Endothelial cell (in vitro differentiated cells): ENCODE measurements at regions not wholly inside any gene's neighbourhood (a gene's known extent, or its start where the extent isn't known, plus 50 kb on each side); places are given as distances from the start of the nearest gene placed in this dataset.

Experiments
- DNase-seq: peaks from one replicate; pipeline ENCODE4 v3.0.0; 2021; ENCODE audit warnings: low spot score
- H3K27ac Mint-ChIP-seq: one replicate; pipeline ENCODE4 v1.8.0; 2021; ENCODE audit warnings: mixed read lengths, inconsistent platforms; ENCODE audit not compliant: unreplicated experiment
- H3K27me3 Mint-ChIP-seq: one replicate; pipeline ENCODE4 v1.8.0; 2021; ENCODE audit warnings: mild to moderate bottlenecking, moderate library complexity, mixed read lengths, inconsistent platforms; ENCODE audit not compliant: unreplicated experiment
- H3K36me3 Mint-ChIP-seq: one replicate; pipeline ENCODE4 v1.8.0; 2021; ENCODE audit warnings: mild to moderate bottlenecking, low read depth, mixed read lengths, inconsistent platforms; ENCODE audit not compliant: unreplicated experiment
- H3K4me1 Mint-ChIP-seq: one replicate; pipeline ENCODE4 v1.8.0; 2021; ENCODE audit warnings: mild to moderate bottlenecking, mixed read lengths, inconsistent platforms; ENCODE audit not compliant: unreplicated experiment
- H3K4me3 Mint-ChIP-seq: one replicate; pipeline ENCODE4 v1.8.0; 2021; ENCODE audit warnings: mild to moderate bottlenecking, mixed read lengths, inconsistent platforms; ENCODE audit not compliant: unreplicated experiment
- H3K9me3 Mint-ChIP-seq: one replicate; pipeline ENCODE4 v1.8.0; 2021; ENCODE audit warnings: mixed read lengths, inconsistent platforms; ENCODE audit not compliant: unreplicated experiment
- TF ChIP-seq, protein P1 (sequence below): fragments of 200-600 bp; sonication (generic); IDR thresholded peaks from one replicate; pipeline ENCODE4 v1.5.0; 2021; ENCODE audit warnings: antibody characterized with exemption; ENCODE audit not compliant: unreplicated experiment

DNA sequence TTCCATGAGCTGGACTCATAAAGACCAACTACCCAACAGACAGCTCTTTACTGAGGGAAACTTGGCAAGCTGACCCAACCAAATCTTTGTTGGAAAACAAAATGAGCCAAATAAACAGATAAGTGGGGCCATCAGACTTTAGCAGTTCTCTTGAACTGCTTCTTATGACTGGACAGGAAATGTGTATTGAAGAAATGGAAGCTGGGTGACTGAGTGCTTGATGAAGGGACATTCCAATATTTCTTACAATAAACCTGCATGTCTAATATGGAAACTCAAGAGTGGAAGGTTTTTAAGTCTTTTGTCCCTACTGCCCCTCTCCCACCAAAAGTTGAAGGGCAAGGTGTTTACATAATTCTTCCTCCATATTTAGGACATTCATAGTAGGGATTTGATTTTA is 218.8 kb upstream of the NR4A3 start:
- H3K27me3 Mint-ChIP-seq, result peaks cover 3% of the 10 kb centered on the region
- H3K27ac Mint-ChIP-seq, result no peak overlapping the region
- DNase-seq, result no peak
- no peaks in the 10 kb centered on the region for H3K4me1 Mint-ChIP-seq
- no peaks in the 10 kb centered on the region for H3K36me3 Mint-ChIP-seq
- H3K9me3 Mint-ChIP-seq, result no peaks in the 10 kb centered on the region
- TF ChIP-seq, protein P1, sequence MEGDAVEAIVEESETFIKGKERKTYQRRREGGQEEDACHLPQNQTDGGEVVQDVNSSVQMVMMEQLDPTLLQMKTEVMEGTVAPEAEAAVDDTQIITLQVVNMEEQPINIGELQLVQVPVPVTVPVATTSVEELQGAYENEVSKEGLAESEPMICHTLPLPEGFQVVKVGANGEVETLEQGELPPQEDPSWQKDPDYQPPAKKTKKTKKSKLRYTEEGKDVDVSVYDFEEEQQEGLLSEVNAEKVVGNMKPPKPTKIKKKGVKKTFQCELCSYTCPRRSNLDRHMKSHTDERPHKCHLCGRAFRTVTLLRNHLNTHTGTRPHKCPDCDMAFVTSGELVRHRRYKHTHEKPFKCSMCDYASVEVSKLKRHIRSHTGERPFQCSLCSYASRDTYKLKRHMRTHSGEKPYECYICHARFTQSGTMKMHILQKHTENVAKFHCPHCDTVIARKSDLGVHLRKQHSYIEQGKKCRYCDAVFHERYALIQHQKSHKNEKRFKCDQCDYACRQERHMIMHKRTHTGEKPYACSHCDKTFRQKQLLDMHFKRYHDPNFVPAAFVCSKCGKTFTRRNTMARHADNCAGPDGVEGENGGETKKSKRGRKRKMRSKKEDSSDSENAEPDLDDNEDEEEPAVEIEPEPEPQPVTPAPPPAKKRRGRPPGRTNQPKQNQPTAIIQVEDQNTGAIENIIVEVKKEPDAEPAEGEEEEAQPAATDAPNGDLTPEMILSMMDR, result no peak
- H3K4me3 Mint-ChIP-seq, result no peak overlapping the region

DNA sequence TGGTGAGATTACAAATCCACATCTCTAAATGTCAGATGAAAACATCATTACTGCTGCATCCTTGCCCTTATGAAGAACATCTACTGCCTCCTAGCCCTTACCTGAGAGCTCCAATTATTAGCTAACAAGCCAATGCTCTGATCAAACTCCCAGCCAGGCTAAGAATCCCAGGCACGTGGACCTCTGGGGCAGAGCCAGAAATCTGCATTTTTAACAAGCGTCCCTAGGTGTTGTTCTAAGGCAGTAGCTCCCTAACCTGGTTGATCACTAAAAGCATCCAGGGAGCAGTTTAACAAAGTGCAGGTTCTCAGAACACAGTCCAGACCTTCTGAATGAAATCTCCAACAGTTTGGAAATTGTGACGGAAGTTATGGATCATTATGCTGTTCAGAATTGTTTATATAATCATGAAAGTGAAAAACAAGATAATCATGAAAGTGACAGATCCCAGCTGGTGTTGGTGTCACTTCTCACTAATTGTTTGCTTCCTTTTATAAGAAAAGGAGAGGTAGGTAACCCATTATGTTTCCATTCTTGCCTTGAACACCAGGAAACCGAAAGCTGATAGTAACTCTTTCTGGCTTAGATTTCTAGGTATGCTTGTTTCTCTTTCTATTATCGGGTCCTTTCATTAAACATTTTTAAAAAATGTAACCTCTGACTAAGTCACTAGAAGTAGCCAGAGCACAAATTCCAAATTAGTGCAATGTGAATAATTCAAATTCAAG is 216.5 kb upstream of the NR4A3 start:
- TF ChIP-seq, protein P1, result no peak
- Mint-ChIP-seq H3K9me3 (no peaks in the 10 kb centered on the region), H3K4me1 (no peaks in the 10 kb centered on the region), H3K4me3 (no peak overlapping the region), H3K36me3 (no peaks in the 10 kb centered on the region), H3K27me3 (peaks cover 3% of the 10 kb centered on the region), H3K27ac (no peak overlapping the region)
- no peak for DNase-seq

DNA sequence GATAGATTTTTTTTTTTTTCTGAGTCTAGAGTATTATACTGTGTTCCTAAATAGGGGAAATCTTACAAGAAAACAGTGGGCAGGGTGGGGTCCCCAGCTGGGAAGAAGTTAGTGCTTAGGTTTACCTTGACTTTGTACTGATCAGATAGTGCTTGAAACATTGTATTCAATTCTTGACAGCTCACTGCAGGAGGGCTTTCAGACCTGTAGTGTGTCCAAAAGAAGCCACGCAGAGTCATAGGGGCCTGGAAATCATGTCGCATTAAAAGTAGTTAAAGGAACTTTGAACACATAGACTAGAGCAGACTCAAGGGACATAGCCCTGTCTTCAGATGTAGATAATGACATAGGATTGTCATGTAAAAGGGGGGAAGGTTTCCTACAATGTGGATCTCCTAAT is 215.4 kb upstream of the NR4A3 start:
- H3K36me3 Mint-ChIP-seq, result no peaks in the 10 kb centered on the region
- no peaks in the 10 kb centered on the region for H3K9me3 Mint-ChIP-seq
- peaks cover 3% of the 10 kb centered on the region for H3K27me3 Mint-ChIP-seq
- H3K4me3 Mint-ChIP-seq, result no peak overlapping the region
- no peaks in the 10 kb centered on the region for H3K4me1 Mint-ChIP-seq
- TF ChIP-seq, protein P1, result no peak
- no peak for DNase-seq
- H3K27ac Mint-ChIP-seq, result no peak overlapping the region

DNA sequence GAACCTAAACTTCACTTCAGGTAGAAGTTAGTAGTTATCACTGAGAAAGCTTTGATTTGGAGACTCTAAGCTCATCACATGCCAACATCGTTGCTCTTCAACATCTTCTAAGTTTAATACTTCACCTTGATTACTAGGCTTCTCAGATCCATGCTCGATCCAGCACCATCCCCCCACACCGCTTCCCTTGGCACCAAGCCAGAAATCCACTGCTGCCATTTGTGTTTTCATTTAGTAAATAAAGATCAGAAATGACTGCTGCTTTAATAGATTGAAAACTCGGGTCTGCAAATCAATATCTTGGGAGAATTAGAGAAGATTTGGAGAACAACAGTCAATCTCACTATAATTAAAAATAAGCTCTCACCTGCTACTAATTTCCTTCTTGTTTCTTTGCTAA is 214.7 kb upstream of the NR4A3 start:
- no peak for DNase-seq
- H3K27ac Mint-ChIP-seq, result no peak overlapping the region
- H3K36me3 Mint-ChIP-seq, result no peaks in the 10 kb centered on the region
- no peak overlapping the region for H3K4me3 Mint-ChIP-seq
- no peaks in the 10 kb centered on the region for H3K4me1 Mint-ChIP-seq
- H3K9me3 Mint-ChIP-seq, result no peaks in the 10 kb centered on the region
- TF ChIP-seq, protein P1, result no peak
- peaks cover 3% of the 10 kb centered on the region for H3K27me3 Mint-ChIP-seq

DNA sequence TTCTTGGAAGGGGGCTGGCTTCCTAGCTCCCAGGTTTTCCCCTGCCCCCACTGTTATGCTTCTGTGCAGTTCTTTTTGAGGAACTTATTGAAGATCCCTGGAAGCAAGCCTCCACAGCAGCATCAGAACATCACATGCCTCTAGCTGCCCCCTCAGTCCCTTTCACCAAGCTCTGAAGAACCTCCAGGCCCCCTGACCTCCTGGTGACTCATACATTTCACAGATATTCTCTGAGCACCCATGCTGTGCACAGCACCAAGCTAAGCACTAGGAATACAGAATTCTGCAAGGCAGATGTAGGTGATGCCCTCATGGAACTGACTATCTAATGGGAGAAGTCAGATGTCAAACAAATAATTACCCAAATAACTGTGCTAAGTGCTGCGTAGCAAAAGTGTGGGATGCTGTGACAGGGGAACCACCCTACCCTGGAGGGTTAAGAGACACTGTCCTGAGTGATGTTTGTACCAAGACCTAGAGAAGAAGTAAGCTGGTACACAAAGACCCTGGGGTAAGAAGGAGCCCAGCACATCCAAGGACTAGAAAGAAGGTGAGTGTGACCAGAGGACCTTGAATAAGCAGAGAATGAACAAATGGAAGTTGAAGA is 213.7 kb upstream of the NR4A3 start:
- DNase-seq, result no peak
- H3K36me3 Mint-ChIP-seq, result no peaks in the 10 kb centered on the region

More for the DNA sequence above, 213.7 kb upstream of the NR4A3 start:
- no peaks in the 10 kb centered on the region for H3K4me1 Mint-ChIP-seq
- TF ChIP-seq, protein P1, result no peak
- no peak overlapping the region for H3K27ac Mint-ChIP-seq
- peaks cover 3% of the 10 kb centered on the region for H3K27me3 Mint-ChIP-seq
- no peaks in the 10 kb centered on the region for H3K9me3 Mint-ChIP-seq
- no peak overlapping the region for H3K4me3 Mint-ChIP-seq
